HG03175 (cell line): ENCODE measurements at regions not wholly inside any gene's neighbourhood (a gene's known extent, or its start where the extent isn't known, plus 50 kb on each side); places are given as distances from the start of the nearest gene placed in this dataset.
"Not testable (repeated sequence)": the region's sequence is repeated elsewhere in the genome, so short reads cannot be mapped to it uniquely, and the experiment has no call there.

Source experiments
- ATAC-seq: cut with Tn5 transposase; IDR thresholded peaks from one replicate; pipeline ENCODE4 v1.9.1; 2021; ENCODE audit warnings: mild to moderate bottlenecking, moderate library complexity; ENCODE audit not compliant: unreplicated experiment

GRCh38 chr6:4656106-4656505 lies 120.1 kb upstream of the CDYL start:
- no peak for ATAC-seq

- no peak for ATAC-seq
These were observed 120.8 kb upstream of the CDYL start for GRCh38 chr6:4655196-4656025.

- ATAC-seq, result no peak
These were observed 123.1 kb upstream of the CDYL start for GRCh38 chr6:4653141-4653540.

GRCh38 chr6:4651831-4652467 lies 124.3 kb upstream of the CDYL start:
- no peak for ATAC-seq

GRCh38 chr6:4649728-4650127 lies 126.5 kb upstream of the CDYL start:
- no peak for ATAC-seq

GRCh38 chr6:4647414-4648365 lies 128.5 kb upstream of the CDYL start:
- no peak for ATAC-seq

- no peak for ATAC-seq
These were observed 130.4 kb upstream of the CDYL start for GRCh38 chr6:4645713-4646360.

- ATAC-seq, result no peak
These were observed 131.2 kb upstream of the CDYL start for GRCh38 chr6:4644996-4645395.

GRCh38 chr6:4641461-4641860 lies 134.7 kb upstream of the CDYL start:
- ATAC-seq, result no peak

GRCh38 chr6:4640139-4640538 lies 136.1 kb upstream of the CDYL start:
- no peak for ATAC-seq

- ATAC-seq, result no peak
These were observed 137.6 kb upstream of the CDYL start for GRCh38 chr6:4638641-4639040.

- ATAC-seq, result peak; percentile 83
These were observed 138.3 kb upstream of the CDYL start for GRCh38 chr6:4637691-4638433.

GRCh38 chr6:4636881-4637224 lies 139.4 kb upstream of the CDYL start:
- no peak for ATAC-seq

GRCh38 chr6:4636191-4636880 lies 139.9 kb upstream of the CDYL start:
- no peak for ATAC-seq

- no peak for ATAC-seq
These were observed 140.5 kb upstream of the CDYL start for GRCh38 chr6:4635666-4636065.

- no peak for ATAC-seq
These were observed 143.8 kb upstream of the CDYL start for GRCh38 chr6:4632421-4632820.

GRCh38 chr6:4629789-4630188 lies 146.4 kb upstream of the CDYL start:
- not testable (repeated sequence) for ATAC-seq

GRCh38 chr6:4625557-4625956 lies 150.6 kb upstream of the CDYL start:
- ATAC-seq, result no peak

GRCh38 chr6:4624726-4625125 lies 151.5 kb upstream of the CDYL start:
- no peak for ATAC-seq
